HG02840 (cell line): ENCODE measurements at regions not wholly inside any gene's neighbourhood (a gene's known extent, or its start where the extent isn't known, plus 50 kb on each side); places are given as distances from the start of the nearest gene placed in this dataset.
"Not testable (repeated sequence)": the region's sequence is repeated elsewhere in the genome, so short reads cannot be mapped to it uniquely, and the experiment has no call there.

ENCODE experiments used
- ATAC-seq: cut with Tn5 transposase; IDR thresholded peaks from one replicate; pipeline ENCODE4 v1.9.1; 2021; ENCODE audit warnings: mild to moderate bottlenecking, moderate library complexity, moderate number of reproducible peaks; ENCODE audit not compliant: unreplicated experiment, low FRiP score

- ATAC-seq = no peak
Measured at GRCh38 chr2:125185691-125186270, 1160.7 kb downstream of the CNTNAP5 start.

DNA sequence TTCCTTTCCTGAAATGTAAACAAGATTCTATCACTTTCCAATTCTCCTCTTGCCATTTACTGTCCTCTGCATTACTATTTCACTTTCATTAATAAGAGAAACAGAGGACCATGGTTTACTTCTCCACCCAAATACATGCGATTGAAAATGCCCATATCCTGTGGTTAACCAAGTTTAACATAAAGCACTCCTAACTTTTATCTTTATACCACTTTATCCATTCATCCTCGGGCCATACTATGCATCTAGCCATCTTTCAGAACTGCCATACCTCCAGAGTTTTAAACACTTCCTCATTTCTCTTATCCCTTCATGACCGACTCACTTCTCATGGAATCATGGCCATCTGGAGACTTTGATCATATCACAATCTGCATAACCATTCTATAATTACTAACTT lies 1182.3 kb downstream of the CNTNAP5 start:
- ATAC-seq = no peak

DNA sequence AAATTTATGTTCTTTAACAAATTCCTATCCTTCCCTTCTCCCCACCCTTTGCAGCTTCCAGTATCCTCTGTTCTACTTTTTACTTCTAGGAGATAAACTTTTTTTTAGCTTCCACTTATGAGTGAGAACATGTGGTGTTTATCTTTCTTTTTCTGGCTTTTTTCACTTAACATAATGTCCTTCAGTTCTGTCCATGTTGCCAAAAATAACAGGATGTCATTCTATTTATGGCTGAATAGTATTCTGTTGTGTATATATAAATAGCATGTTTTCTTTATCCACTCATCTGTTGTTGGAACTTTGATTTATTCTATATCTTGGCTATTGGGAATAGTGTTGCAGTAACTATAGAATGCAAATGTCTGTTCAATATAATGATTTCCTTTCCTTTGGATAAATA lies 1191.2 kb downstream of the CNTNAP5 start:
- no peak for ATAC-seq

DNA sequence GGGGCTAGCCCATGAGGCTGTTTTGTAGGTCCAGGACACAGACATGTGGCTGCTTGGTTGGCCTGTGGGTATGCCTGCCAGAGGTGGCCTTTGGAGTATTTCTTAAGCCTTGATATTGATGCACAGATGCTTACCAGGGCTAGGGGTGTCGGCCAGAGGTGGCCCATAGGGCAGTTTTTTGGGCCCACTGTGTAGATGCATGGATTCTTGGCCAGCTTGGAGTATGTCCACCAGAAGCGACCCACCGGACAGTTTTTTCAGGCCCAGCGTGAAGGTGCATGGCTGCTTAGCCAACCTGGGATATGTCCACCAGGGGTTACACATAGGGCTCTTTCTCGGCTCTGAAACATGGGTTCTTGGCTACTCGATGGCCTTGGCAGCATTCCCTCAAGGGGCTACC lies 1199.1 kb downstream of the CNTNAP5 start:
- ATAC-seq = no peak

- no peak for ATAC-seq
Measured at GRCh38 chr2:125224830-125225229, 1199.7 kb downstream of the CNTNAP5 start.

- ATAC-seq = no peak
Measured at GRCh38 chr2:125227843-125228392, 1202.8 kb downstream of the CNTNAP5 start.

- ATAC-seq = no peak
Measured at GRCh38 chr2:125240870-125241269, 1215.8 kb downstream of the CNTNAP5 start.

DNA sequence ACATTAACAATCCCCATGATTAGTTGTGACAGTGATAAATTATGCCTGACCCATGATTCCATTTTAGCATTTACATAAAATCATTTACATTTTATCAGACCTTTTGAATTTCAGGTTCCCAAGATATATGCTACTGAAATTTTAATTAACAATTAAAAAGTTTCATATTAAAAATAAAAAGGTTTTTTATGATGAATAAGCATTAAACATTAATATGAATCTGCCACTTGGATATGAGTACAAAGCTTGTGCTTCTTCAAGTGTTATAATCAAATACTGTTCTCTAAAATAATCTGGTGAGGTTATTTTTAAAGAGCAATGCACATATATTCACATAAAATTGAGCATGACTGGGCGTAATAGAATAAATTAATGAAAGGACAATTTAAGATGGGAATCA lies 1218.0 kb downstream of the CNTNAP5 start:
- ATAC-seq = no peak

DNA sequence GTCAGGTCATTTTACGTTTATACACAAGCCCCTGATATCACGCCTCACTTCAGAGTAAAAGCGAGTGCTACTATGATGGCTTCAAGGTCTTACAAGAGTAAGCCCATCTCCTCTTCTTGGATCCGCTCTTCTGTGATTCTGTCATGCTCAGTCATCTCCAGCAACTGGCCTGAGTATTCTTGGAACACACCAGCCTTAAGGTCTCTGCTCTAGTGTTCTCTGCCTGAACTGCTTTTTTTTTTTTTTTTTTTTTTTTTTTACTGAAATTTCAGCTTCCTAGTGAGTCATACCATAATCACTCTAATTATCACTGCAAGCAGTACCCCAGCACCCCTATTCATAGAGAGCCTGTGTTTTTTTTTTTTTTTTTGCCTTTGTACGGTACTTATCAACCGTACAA lies 1228.9 kb downstream of the CNTNAP5 start:
- ATAC-seq = no peak

GRCh38 chr2:125259451-125259850 lies 1234.4 kb downstream of the CNTNAP5 start:
- no peak for ATAC-seq

DNA sequence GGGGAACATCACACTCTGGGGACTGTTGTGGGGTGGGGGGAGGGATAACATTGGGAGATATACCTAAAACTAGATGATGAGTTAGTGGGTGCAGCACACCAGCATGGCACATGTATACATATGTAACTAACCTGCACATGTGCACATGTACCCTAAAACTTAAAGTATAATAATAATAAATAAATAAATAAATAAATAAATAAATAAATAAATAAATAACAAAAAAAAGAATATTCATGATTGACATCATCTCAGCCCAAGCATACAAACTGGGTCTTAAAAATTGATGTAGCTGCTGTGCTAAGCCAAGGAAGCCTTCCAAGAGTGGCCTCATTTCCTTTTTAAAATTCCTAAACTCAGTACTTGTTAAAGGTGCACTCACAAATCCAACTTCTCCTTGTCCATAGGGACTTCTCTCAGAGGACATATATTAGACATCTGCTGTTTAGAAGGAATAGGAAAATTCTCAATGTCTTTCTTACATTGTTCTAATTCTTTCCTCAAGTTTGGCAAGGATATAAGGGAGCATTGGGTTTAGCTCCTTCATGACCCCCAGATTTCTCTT lies 1235.4 kb downstream of the CNTNAP5 start:
- not testable (repeated sequence) for ATAC-seq

DNA sequence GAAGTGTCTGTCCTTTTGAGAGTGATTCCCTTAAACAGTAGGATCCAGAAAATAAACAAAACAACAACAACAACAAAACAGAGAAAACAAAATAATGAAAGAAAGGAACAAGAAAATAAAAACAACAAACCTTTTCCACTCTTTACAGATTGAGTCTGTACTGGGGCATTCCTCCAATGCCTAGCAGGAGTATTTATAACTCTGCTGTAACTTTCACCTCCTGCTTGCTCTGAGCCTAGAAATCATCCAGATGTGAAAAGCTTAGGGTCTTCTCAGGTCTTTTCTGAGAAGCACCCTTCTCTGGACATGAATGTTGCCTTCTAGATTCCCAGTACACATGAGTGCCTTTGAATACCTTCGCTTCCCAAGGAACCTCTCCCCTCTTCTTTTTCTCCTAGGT lies 1239.4 kb downstream of the CNTNAP5 start:
- ATAC-seq = no peak

- ATAC-seq = no peak
Measured at GRCh38 chr2:125267683-125268082, 1242.6 kb downstream of the CNTNAP5 start.

DNA sequence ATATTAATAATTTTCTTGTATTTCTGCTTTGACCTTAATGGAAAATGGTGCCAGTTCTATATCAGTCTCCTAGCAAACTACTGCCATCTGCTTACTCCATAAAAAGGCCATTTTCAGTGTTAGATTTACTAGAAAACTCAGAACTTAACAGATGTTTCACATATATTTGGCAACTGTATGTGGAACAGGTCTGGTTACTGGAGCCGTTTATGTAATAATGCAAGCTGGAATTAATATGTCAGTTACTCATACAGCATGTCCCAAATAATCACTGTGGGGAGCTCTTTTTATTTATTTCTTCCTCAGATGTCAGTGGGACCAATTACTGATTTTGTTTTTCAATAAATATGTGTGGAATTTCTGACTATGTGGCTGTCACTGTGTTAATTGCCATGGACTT lies 1247.6 kb downstream of the CNTNAP5 start:
- ATAC-seq = no peak

- no peak for ATAC-seq
Measured at GRCh38 chr2:125274718-125275117, 1249.6 kb downstream of the CNTNAP5 start.

GRCh38 chr2:125280265-125280664 lies 1255.2 kb downstream of the CNTNAP5 start:
- no peak for ATAC-seq

DNA sequence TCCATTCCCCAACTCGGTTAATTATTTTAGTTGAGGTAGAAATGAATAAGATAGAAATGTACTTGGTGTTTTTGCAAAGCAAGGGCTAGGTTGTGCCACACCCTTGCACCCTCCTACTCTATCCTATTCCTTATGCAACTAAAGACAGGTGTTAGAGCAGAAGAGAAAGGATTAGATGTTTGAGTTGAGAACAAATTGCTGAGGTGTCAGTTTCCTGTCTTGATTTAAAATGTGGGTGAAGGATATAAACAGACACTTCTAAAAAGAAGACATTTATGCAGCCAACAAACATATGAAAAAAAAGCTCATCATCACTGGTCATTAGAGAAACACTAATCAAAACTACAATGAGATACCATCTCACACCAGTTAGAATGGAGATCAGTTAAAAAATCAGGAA lies 1256.2 kb downstream of the CNTNAP5 start:
- no peak for ATAC-seq

DNA sequence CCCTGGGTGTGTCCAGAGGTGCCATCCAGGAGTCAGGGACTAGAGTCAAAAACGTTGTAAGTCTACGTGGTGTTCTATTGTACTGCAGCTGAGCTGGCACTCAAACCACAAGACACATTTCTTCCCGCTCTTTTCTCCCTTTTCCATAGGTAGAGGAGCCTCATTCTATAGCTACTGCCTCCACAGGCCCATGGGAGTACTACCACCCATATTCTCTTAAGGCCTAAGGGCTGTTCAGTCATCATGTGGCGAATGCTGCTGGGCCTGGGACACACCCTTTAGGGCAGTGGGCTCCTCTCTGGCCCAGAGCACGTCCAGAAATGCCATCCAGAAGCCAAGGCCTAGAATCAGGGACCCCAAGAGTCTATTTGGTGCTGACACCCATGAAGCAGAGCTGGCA lies 1271.7 kb downstream of the CNTNAP5 start:
- no peak for ATAC-seq

- ATAC-seq = no peak
Measured at GRCh38 chr2:125310657-125311364, 1285.7 kb downstream of the CNTNAP5 start.

DNA sequence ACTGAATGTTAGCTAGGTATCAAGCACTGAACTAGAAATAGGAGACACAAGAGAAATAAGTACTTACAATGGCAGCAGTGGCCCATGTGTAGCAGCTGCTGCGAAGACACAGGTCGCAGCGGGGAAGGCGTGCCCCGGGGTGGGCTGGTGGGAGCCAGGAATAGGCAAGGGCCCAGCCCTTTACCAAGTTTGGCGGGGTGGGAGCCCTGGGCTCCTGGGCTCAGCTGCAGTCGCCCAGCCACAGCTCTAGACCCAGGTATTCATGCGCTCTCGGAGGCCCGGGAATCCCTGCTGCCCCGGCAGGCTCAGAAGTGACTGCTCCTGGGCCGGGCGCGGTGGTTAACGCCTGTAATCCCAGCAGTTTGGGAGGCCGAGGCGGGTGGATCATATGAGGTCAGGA lies 1287.3 kb downstream of the CNTNAP5 start:
- ATAC-seq = no peak

DNA sequence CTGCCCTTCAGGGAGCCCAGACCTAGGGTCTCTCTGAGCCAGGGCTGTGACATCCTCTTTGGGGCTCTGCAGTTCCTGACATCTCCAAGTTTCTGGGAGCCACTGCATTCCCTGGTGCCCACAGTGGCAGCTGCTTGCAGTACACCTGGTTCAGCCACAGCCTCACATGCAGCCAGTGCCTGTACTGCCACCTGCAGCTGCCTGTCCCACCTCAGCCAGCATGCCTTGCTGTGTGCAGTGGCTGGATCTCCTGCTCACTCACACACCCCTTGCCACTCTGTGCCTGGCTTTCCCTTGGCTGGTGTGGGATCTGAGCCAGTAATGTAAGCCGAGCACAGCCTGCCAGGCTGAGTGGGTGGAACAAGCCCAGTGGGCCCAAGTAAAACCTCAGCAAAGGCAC lies 1288.7 kb downstream of the CNTNAP5 start:
- no peak for ATAC-seq

DNA sequence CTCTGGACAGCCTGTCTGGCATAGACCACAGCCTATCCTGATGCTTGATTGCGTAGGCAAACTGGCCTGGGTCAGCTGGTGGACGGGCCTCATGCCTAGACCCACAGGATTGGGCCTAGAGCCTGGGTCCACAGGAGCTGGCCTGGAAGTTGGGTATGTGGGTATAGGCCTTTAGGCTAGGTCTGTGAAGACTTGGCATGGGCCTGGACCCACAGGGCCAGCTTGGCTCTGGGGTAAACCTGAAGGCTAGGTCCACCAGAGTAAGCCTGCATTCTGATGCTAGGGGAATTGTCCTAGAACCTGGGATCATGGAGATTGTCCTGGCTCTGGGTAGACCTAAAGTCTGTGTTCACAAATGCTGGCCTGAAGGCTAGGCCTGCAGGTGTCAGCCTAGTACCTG lies 1293.7 kb downstream of the CNTNAP5 start:
- ATAC-seq = no peak
